PC-3 (cell line): ENCODE measurements at regions not wholly inside any gene's neighbourhood (a gene's known extent, or its start where the extent isn't known, plus 50 kb on each side); places are given as distances from the start of the nearest gene placed in this dataset.
"Not testable (repeated sequence)": the region's sequence is repeated elsewhere in the genome, so short reads cannot be mapped to it uniquely, and the experiment has no call there.

ENCODE experiments used
- CTCF ChIP-seq: fragments of 300-600 bp; sonication (generic); conservative IDR thresholded peaks from 2 replicates; pipeline ENCODE4 v1.5.1; 2017; ENCODE audit warnings: antibody characterized with exemption, low read depth, mild to moderate bottlenecking, low read length
- EZH2 ChIP-seq: fragments of 300-600 bp; sonication (generic); IDR thresholded peaks from one replicate; pipeline ENCODE4 v1.6.1; 2017; ENCODE audit warnings: antibody characterized with exemption, mild to moderate bottlenecking, low read length; ENCODE audit not compliant: unreplicated experiment

GRCh38 chr19:28116379-28116778, 1096.6 kb downstream of the UQCRFS1 start:
- TF ChIP-seq CTCF, EZH2: not testable (repeated sequence)
